A549 (cell line): ENCODE measurements at regions not wholly inside any gene's neighbourhood (a gene's known extent, or its start where the extent isn't known, plus 50 kb on each side); places are given as distances from the start of the nearest gene placed in this dataset.
"Not testable (repeated sequence)": the region's sequence is repeated elsewhere in the genome, so short reads cannot be mapped to it uniquely, and the experiment has no call there.

Experiments
- ATAC-seq, 2 experiments: fragments of 200-7000 bp in 1 of 2; fragments of >200 bp in 1 of 2; cut with Nextera tagmentation in 1 of 2; cut with Tn5 transposase in 1 of 2; 3 replicates each; pipeline versions ENCODE4 v1.8.0 to v1.9.1; 2018 to 2020; ENCODE audit warnings: mild to moderate bottlenecking in 1 of 2, moderate library complexity in 1 of 2
- CTCF ChIA-PET: fragments of 300-600 bp; sonication (Branson Sonifier 250); formaldehyde crosslinking; extraction: SDS; loops from one replicate; lab custom pipeline; 2021; ENCODE audit warnings: antibody characterized with exemption, inconsistent platforms; lab: Yijun Ruan, JAX
- POLR2A ChIA-PET: fragments of 350-600 bp; formaldehyde crosslinking; extraction: SDS; loops from one replicate; lab custom pipeline; 2021; ENCODE audit warnings: antibody characterized with exemption, inconsistent platforms; lab: Yijun Ruan, JAX
- DNase-seq, 2 experiments: peaks; one replicate each; pipeline versions ENCODE4 v3.0.0 to v3.0.0-alpha.2; 2011 to 2016; ENCODE audit warnings: low read depth in 1 of 2, low spot score in 1 of 2
- FAIRE-seq: peaks from 2 replicates; lab custom pipeline; 2011; peaks lifted over from hg19 to GRCh38; lab: Jason Lieb, UNC
- H3K27ac ChIP-seq, 2 experiments: fragments of >200 bp; sonication (Bioruptor Twin); formaldehyde crosslinking; 3 replicates each; pipeline ENCODE4 v1.5.1; 2016 to 2017
- H3K4me1 ChIP-seq: fragments of >200 bp; sonication (Bioruptor Twin); formaldehyde crosslinking; 3 replicates; pipeline ENCODE4 v1.6.1; 2016
- H3K4me2 ChIP-seq: fragments of >200 bp; sonication (Bioruptor Twin); formaldehyde crosslinking; 3 replicates; pipeline ENCODE4 v1.6.1; 2016
- H3K4me3 ChIP-seq: fragments of >200 bp; sonication (Bioruptor Twin); formaldehyde crosslinking; 3 replicates; pipeline ENCODE4 v1.5.1; 2016
- H3K9me3 ChIP-seq: fragments of >200 bp; sonication (Bioruptor Twin); formaldehyde crosslinking; 3 replicates; pipeline ENCODE4 v1.6.1; 2016
- CHD2 ChIP-seq: fragments of 150-350 bp; IDR thresholded peaks from 2 replicates; pipeline ENCODE4 v1.6.1; 2014; ENCODE audit warnings: low read length; ENCODE audit not compliant: partially characterized antibody
- CHD4 ChIP-seq: fragments of 200-600 bp; sonication (generic); IDR thresholded peaks from 2 replicates; pipeline ENCODE4 v1.6.1; 2016; ENCODE audit warnings: antibody characterized with exemption, mild to moderate bottlenecking, borderline replicate concordance
- ESRRA ChIP-seq: fragments of 150-350 bp; IDR thresholded peaks from 2 replicates; pipeline ENCODE4 v1.6.1; 2014; ENCODE audit warnings: mild to moderate bottlenecking, low read length, borderline replicate concordance
- FOXS1 ChIP-seq: fragments of 250-450 bp; sonication (Bioruptor Pico); IDR thresholded peaks from 2 replicates; pipeline ENCODE4 v1.5.0; 2020; ENCODE audit warnings: mild to moderate bottlenecking, moderate library complexity
- GATA3 ChIP-seq: IDR thresholded peaks from 2 replicates; pipeline ENCODE4 v1.6.1; 2012; ENCODE audit warnings: borderline replicate concordance
- HOXB5 ChIP-seq: fragments of 250-450 bp; sonication (Bioruptor Pico); IDR thresholded peaks from 2 replicates; pipeline ENCODE4 v1.5.0; 2020; ENCODE audit warnings: mild to moderate bottlenecking, moderate library complexity
- JUNB ChIP-seq: fragments of >200 bp; sonication (Bioruptor Twin); formaldehyde crosslinking; IDR thresholded peaks from 2 replicates; pipeline ENCODE4 v1.6.1; 2016
- MAFK ChIP-seq: fragments of 450-650 bp; IDR thresholded peaks from 2 replicates; pipeline ENCODE4 v1.6.1; 2014; ENCODE audit not compliant: partially characterized antibody
- MAZ ChIP-seq: fragments of 150-350 bp; IDR thresholded peaks from 2 replicates; pipeline ENCODE4 v1.6.1; 2014; ENCODE audit warnings: antibody characterized with exemption, low read depth, low read length, borderline replicate concordance
- MYC ChIP-seq: IDR thresholded peaks from 2 replicates; pipeline ENCODE4 v1.6.1; 2012; ENCODE audit warnings: mild to moderate bottlenecking, inconsistent platforms, low read length, improper control_type of control experiment, borderline replicate concordance
- NPAS2 ChIP-seq: fragments of 250-450 bp; sonication (Bioruptor Pico); IDR thresholded peaks from 2 replicates; pipeline ENCODE4 v1.8.0; 2022; ENCODE audit warnings: mild to moderate bottlenecking, moderate library complexity, borderline replicate concordance
- PHF8 ChIP-seq: fragments of 200-600 bp; sonication (generic); IDR thresholded peaks from 2 replicates; pipeline ENCODE4 v1.6.1; 2016; ENCODE audit warnings: low read depth, mild to moderate bottlenecking, antibody characterized with exemption, moderate library complexity, borderline replicate concordance
- RARB ChIP-seq: fragments of 250-450 bp; sonication (Bioruptor Pico); IDR thresholded peaks from 2 replicates; pipeline ENCODE4 v1.8.0; 2021; ENCODE audit warnings: mild to moderate bottlenecking, moderate library complexity
- RFX5 ChIP-seq: fragments of 450-650 bp; IDR thresholded peaks from 2 replicates; pipeline ENCODE4 v1.7.1; 2014; ENCODE audit warnings: antibody characterized with exemption, mild to moderate bottlenecking, moderate library complexity
- RNF2 ChIP-seq: fragments of 200-600 bp; sonication (generic); IDR thresholded peaks from 2 replicates; pipeline ENCODE4 v1.6.1; 2016; ENCODE audit warnings: low read depth, mild to moderate bottlenecking, antibody characterized with exemption, moderate library complexity, borderline replicate concordance
- TFCP2L1 ChIP-seq: fragments of 250-450 bp; sonication (Bioruptor Pico); IDR thresholded peaks from 2 replicates; pipeline ENCODE4 v1.5.0; 2021; ENCODE audit warnings: mild to moderate bottlenecking
- TP53 ChIP-seq: fragments of 250-450 bp; sonication (Bioruptor Pico); IDR thresholded peaks from 2 replicates; pipeline ENCODE4 v1.5.0; 2021; ENCODE audit warnings: mild to moderate bottlenecking, moderate library complexity
- ZC3H11A ChIP-seq: fragments of 450-650 bp; IDR thresholded peaks from 2 replicates; pipeline ENCODE4 v1.6.1; 2014; ENCODE audit warnings: antibody characterized with exemption, mild to moderate bottlenecking
- WGBS: methylation state at CpG from one replicate; pipeline ENCODE4 v1.1.6; 2017; ENCODE audit errors: missing lambda C conversion rate; 5-methylcytosine and 5-hydroxymethylcytosine counted together
- TF ChIP-seq, protein P1 (sequence below): fragments of 250-450 bp; sonication (Bioruptor Pico); IDR thresholded peaks from 2 replicates; pipeline ENCODE4 v1.5.0; 2021; ENCODE audit warnings: mild to moderate bottlenecking, moderate library complexity, borderline replicate concordance
- TF ChIP-seq, protein P2 (sequence below): fragments of 250-450 bp; sonication (Bioruptor Pico); IDR thresholded peaks from 2 replicates; pipeline ENCODE4 v1.5.0; 2020; ENCODE audit warnings: low read depth, mild to moderate bottlenecking, moderate library complexity
- TF ChIP-seq, protein P3 (sequence below): fragments of >200 bp; sonication (Bioruptor Twin); formaldehyde crosslinking; IDR thresholded peaks from 3 replicates; pipeline ENCODE4 v1.6.1; 2016

DNA sequence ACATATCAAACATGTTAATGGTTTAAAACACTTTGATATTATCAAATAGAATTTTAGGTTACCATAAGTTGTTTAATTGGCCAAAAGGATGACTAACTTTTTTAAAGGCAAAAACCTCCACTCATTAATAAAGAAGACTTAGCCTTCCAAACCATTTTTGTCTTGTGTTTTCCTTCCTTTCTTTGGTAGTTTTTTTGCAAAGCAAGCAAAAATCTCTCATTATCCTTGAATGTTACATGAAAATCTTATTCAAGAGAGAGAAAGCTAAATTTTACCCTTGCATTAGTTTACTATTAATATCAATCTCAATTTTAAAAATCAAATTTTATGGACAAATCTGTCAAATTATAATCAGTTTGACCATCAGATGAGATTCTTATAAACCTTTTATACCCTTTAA, 419.5 kb downstream of the SPIN4 start:
- H3K4me2 ChIP-seq: no peak overlapping the region
- H3K4me3 ChIP-seq: no peak overlapping the region
- DNase-seq (no peak), FAIRE-seq (no peak), ATAC-seq (no peak)
- ChIA-PET CTCF (no interaction called here), POLR2A (no interaction called here)
- no peaks in the 10 kb centered on the region for H3K4me1 ChIP-seq
- H3K9me3 ChIP-seq: no peaks in the 10 kb centered on the region
- TF ChIP-seq NPAS2 (CRISPR knock-in tag) (no peak), MAFK (peak; percentile 51), TP53 (CRISPR knock-in tag) (no peak)
- no peak overlapping the region for H3K27ac ChIP-seq

DNA sequence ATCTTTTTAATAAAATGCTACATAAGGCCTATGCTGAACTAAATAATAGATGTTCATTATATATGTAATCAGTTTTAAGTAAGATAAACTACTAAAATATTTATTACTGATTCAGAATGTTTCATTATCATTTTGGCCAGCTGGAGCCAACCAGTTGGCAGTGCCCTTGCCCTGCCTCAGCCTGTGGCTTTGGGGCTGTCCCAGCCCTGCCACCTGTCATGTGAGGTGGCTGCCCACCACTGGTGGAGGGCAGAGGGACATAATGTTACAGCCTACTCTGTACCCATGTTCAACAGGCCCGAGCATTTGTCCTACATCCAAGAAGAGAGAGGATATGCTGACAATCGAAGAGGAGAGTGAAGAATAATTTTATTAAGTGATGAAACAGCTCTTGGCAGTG, 422.2 kb downstream of the SPIN4 start:
- ChIA-PET CTCF (no interaction called here), POLR2A (no interaction called here)
- DNase-seq (no peak), ATAC-seq (no peak), FAIRE-seq (no peak)
- Histone ChIP-seq H3K4me3 (no peak overlapping the region), H3K9me3 (no peaks in the 10 kb centered on the region), H3K27ac (no peak overlapping the region), H3K4me1 (no peaks in the 10 kb centered on the region), H3K4me2 (no peak overlapping the region)
- TF ChIP-seq ESRRA: no peak
- TF ChIP-seq JUNB: no peak
- TF ChIP-seq, protein P1, sequence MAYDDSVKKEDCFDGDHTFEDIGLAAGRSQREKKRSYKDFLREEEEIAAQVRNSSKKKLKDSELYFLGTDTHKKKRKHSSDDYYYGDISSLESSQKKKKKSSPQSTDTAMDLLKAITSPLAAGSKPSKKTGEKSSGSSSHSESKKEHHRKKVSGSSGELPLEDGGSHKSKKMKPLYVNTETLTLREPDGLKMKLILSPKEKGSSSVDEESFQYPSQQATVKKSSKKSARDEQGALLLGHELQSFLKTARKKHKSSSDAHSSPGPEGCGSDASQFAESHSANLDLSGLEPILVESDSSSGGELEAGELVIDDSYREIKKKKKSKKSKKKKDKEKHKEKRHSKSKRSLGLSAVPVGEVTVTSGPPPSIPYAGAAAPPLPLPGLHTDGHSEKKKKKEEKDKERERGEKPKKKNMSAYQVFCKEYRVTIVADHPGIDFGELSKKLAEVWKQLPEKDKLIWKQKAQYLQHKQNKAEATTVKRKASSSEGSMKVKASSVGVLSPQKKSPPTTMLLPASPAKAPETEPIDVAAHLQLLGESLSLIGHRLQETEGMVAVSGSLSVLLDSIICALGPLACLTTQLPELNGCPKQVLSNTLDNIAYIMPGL (CRISPR knock-in tag): no peak
- TF ChIP-seq CHD4: no peak
- no peak for TF ChIP-seq RFX5
- no peak for TF ChIP-seq PHF8
- 0% methylated on average over 2 of the region's 2 CpGs for WGBS

DNA sequence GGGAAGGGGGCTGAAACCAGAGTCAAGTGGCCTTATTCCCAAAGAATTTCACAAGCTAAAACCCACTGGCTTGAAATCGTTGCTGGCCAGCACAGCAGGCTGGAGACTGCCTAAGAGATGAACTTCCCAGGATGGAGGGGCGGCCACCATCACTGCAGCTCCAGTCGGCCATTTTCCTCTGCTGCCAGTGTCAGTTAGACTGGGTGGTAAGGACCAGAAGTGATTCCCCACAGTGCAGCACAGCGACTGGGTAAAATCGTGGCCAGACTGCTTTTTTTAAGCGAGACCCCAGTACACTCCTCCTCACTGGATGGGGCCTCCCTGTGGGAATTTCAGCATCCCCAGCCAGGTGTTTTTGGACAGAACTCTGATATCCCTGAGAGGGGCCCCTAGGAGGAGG, 428.0 kb downstream of the SPIN4 start:
- FAIRE-seq: no peak
- H3K9me3 ChIP-seq: no peaks in the 10 kb centered on the region
- ChIA-PET POLR2A (no interaction called here), CTCF (no interaction called here)
- WGBS: 0% methylated on average over 3 of the region's 6 CpGs
- ATAC-seq: no peak
- H3K27ac ChIP-seq: no peak overlapping the region
- DNase-seq: no peak
- H3K4me1 ChIP-seq: no peaks in the 10 kb centered on the region
- no peak overlapping the region for H3K4me2 ChIP-seq
- H3K4me3 ChIP-seq: no peak overlapping the region
- no peak for TF ChIP-seq RARB (CRISPR knock-in tag)
- TF ChIP-seq CHD2: no peak
- TF ChIP-seq FOXS1 (CRISPR knock-in tag): no peak
- TF ChIP-seq HOXB5 (CRISPR knock-in tag): no peak
- no peak for TF ChIP-seq ZC3H11A
- TF ChIP-seq MYC: no peak
- TF ChIP-seq GATA3: no peak
- no peak for TF ChIP-seq RNF2
- no peak for TF ChIP-seq TFCP2L1 (CRISPR knock-in tag)
- no peak for TF ChIP-seq TP53 (CRISPR knock-in tag)
- TF ChIP-seq, protein P1 (CRISPR knock-in tag): no peak
- TF ChIP-seq, protein P2, sequence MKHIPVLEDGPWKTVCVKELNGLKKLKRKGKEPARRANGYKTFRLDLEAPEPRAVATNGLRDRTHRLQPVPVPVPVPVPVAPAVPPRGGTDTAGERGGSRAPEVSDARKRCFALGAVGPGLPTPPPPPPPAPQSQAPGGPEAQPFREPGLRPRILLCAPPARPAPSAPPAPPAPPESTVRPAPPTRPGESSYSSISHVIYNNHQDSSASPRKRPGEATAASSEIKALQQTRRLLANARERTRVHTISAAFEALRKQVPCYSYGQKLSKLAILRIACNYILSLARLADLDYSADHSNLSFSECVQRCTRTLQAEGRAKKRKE (CRISPR knock-in tag): no peak
- TF ChIP-seq MAZ: no peak
- TF ChIP-seq JUNB: no peak
- TF ChIP-seq, protein P3, sequence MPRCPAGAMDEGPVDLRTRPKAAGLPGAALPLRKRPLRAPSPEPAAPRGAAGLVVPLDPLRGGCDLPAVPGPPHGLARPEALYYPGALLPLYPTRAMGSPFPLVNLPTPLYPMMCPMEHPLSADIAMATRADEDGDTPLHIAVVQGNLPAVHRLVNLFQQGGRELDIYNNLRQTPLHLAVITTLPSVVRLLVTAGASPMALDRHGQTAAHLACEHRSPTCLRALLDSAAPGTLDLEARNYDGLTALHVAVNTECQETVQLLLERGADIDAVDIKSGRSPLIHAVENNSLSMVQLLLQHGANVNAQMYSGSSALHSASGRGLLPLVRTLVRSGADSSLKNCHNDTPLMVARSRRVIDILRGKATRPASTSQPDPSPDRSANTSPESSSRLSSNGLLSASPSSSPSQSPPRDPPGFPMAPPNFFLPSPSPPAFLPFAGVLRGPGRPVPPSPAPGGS: no peak

DNA sequence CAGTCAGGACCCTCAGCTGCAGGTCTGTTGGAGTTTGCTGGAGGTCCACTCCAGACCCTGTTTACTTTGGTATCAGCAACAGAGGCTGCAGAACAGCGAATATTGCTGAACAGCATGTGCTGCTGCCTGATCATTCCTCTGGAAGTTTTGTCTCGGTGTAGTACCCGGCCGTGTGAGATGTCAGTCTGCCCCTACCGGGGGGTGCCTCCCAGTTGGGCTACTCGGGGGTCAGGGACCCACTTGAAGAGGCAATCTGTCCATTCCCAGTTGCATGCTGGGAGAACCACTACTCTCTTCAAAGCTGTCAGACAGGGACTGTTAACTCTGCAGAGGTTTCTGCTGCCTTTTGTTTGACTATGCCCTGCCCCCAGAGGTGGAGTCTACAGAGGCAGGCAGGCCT, 444.9 kb downstream of the SPIN4 start:
- FAIRE-seq, DNase-seq, H3K27ac ChIP-seq, H3K4me2 ChIP-seq, CTCF ChIA-PET, ATAC-seq, H3K4me3 ChIP-seq, H3K4me1 ChIP-seq, POLR2A ChIA-PET, H3K9me3 ChIP-seq: not testable (repeated sequence)
- 0% methylated on average over 1 of the region's 6 CpGs for WGBS
